ENCODE measurements at regions not wholly inside any gene's neighbourhood (a gene's known extent, or its start where the extent isn't known, plus 50 kb on each side); places are given as distances from the start of the nearest gene placed in this dataset.

- no peak overlapping the region for H3K4me3 ChIP-seq
- peaks cover 0 to 5% (median 0%) of the 10 kb centered on the region in 4 donors for H3K9me3 ChIP-seq
- H3K27me3 ChIP-seq, result no peaks in the 10 kb centered on the region
- DNase-seq, result no peak
- H3K36me3 ChIP-seq, result no peaks in the 10 kb centered on the region
- TF ChIP-seq EP300 (IDR thresholded peaks at IDR 0.05) (no peak), POLR2A (IDR thresholded peaks at IDR 0.05) (no peak), POLR2AphosphoS5 (IDR thresholded peaks at IDR 0.05) (no peak), CTCF (IDR thresholded peaks at IDR 0.05) (no peak)
- ATAC-seq (ENCODE audit: low FRiP score in 2 of 2), result no peak
- H3K27ac ChIP-seq, result no peak overlapping the region
- 89% methylated on average over 1 of the region's 1 CpG; no CpG with 5 or more reads in 1 of the 2 donors for WGBS, 2 donors
- H3K4me1 ChIP-seq, result no peaks in the 10 kb centered on the region
These were observed 429.4 kb upstream of the DIPK2B start for GRCh38 chrX:45630078-45630477.

- Histone ChIP-seq H3K27me3 (no peaks in the 10 kb centered on the region), H3K27ac (no peak overlapping the region), H3K36me3 (no peaks in the 10 kb centered on the region), H3K9me3 (peaks cover 0 to 5% (median 0%) of the 10 kb centered on the region in 4 donors), H3K4me3 (no peak overlapping the region), H3K4me1 (no peaks in the 10 kb centered on the region)
- no peak for DNase-seq
- WGBS, 2 donors, result 25 to 43% methylated on average over 1 of the region's 1 CpG
- TF ChIP-seq POLR2AphosphoS5 (IDR thresholded peaks at IDR 0.05) (no peak), POLR2A (IDR thresholded peaks at IDR 0.05) (no peak), CTCF (IDR thresholded peaks at IDR 0.05) (no peak), EP300 (IDR thresholded peaks at IDR 0.05) (no peak)
- ATAC-seq (ENCODE audit: low FRiP score in 2 of 2), result no peak
These were observed 427.4 kb upstream of the DIPK2B start for GRCh38 chrX:45628041-45628440.

- Histone ChIP-seq H3K27ac (no peak overlapping the region), H3K4me3 (no peak overlapping the region), H3K4me1 (no peaks in the 10 kb centered on the region), H3K9me3 (no peaks in the 10 kb centered on the region), H3K27me3 (no peaks in the 10 kb centered on the region), H3K36me3 (no peaks in the 10 kb centered on the region)
- DNase-seq (no peak), ATAC-seq (ENCODE audit: low FRiP score in 2 of 2) (peak in 1 of 2 donors; percentile 24)
- TF ChIP-seq POLR2A (IDR thresholded peaks at IDR 0.05) (no peak), EP300 (IDR thresholded peaks at IDR 0.05) (no peak), CTCF (IDR thresholded peaks at IDR 0.05) (no peak), POLR2AphosphoS5 (IDR thresholded peaks at IDR 0.05) (no peak)
These were observed 422.6 kb upstream of the DIPK2B start for GRCh38 chrX:45623266-45623665.

GRCh38 chrX:45622538-45622937 lies 421.9 kb upstream of the DIPK2B start:
- ATAC-seq (ENCODE audit: low FRiP score in 2 of 2) (no peak), DNase-seq (no peak)
- Histone ChIP-seq H3K4me1 (no peaks in the 10 kb centered on the region), H3K9me3 (no peaks in the 10 kb centered on the region), H3K27me3 (no peaks in the 10 kb centered on the region), H3K36me3 (no peaks in the 10 kb centered on the region), H3K4me3 (no peak overlapping the region), H3K27ac (no peak overlapping the region)
- no peak for TF ChIP-seq CTCF (IDR thresholded peaks at IDR 0.05)
- TF ChIP-seq EP300 (IDR thresholded peaks at IDR 0.05), result no peak
- TF ChIP-seq POLR2A (IDR thresholded peaks at IDR 0.05), result no peak
- no peak for TF ChIP-seq POLR2AphosphoS5 (IDR thresholded peaks at IDR 0.05)

- 67 to 74% methylated on average over 3 of the region's 3 CpGs for WGBS, 2 donors
- Histone ChIP-seq H3K9me3 (no peaks in the 10 kb centered on the region), H3K4me1 (no peaks in the 10 kb centered on the region), H3K4me3 (no peak overlapping the region), H3K27ac (no peak overlapping the region), H3K27me3 (no peaks in the 10 kb centered on the region), H3K36me3 (no peaks in the 10 kb centered on the region)
- no peak for DNase-seq
- no peak for TF ChIP-seq POLR2AphosphoS5 (IDR thresholded peaks at IDR 0.05)
- TF ChIP-seq EP300 (IDR thresholded peaks at IDR 0.05), result no peak
- TF ChIP-seq CTCF (IDR thresholded peaks at IDR 0.05), result no peak
- TF ChIP-seq POLR2A (IDR thresholded peaks at IDR 0.05), result no peak
- no peak for ATAC-seq (ENCODE audit: low FRiP score in 2 of 2)
These were observed 421.4 kb upstream of the DIPK2B start for GRCh38 chrX:45622042-45622423.
